Sciatic nerve (tissue), 2 donors: ENCODE measurements at regions not wholly inside any gene's neighbourhood (a gene's known extent, or its start where the extent isn't known, plus 50 kb on each side); places are given as distances from the start of the nearest gene placed in this dataset.

Source experiments
- ATAC-seq: fragments of 200-7000 bp; cut with Tn5 transposase; one replicate; pipeline ENCODE4 v1.9.1; 2020; ENCODE audit warnings: mild to moderate bottlenecking, moderate library complexity
- DNase-seq: peaks from one replicate; pipeline ENCODE4 v3.0.0-alpha.2; 2020; ENCODE audit warnings: low spot score
- intact Hi-C: fragments of 100-400 bp; cut with DNase I; formaldehyde crosslinking; loops from one replicate; pipeline ENCODE4 v1.14.2; 2022
- donor health status: DM: no; HTN: no; CAD: no.
- donor health status: DM: no; HTN: no; CAD: no.

GRCh38 chr12:105936496-105936895, 202.3 kb downstream of the NUAK1 start:
- no peak for ATAC-seq
- no peak for DNase-seq
- intact Hi-C loops: no loop called here

GRCh38 chr12:105937009-105937408, 201.7 kb downstream of the NUAK1 start:
- ATAC-seq (no peak), DNase-seq (no peak)
- intact Hi-C loops: no loop called here

GRCh38 chr12:105939181-105939721, 199.5 kb downstream of the NUAK1 start:
- DNase-seq (no peak), ATAC-seq (no peak)

GRCh38 chr12:105942281-105942680, 196.5 kb downstream of the NUAK1 start:
- ATAC-seq (no peak), DNase-seq (no peak)
- intact Hi-C loops: no loop called here

More at GRCh38 chr12:105939181-105939721, 199.5 kb downstream of the NUAK1 start:
- intact Hi-C loops: no loop called here

GRCh38 chr12:105943525-105943924, 195.2 kb downstream of the NUAK1 start:
- ATAC-seq (no peak), DNase-seq (no peak)
- intact Hi-C loops: no loop called here

- DNase-seq: no peak
- intact Hi-C loops: no loop called here
- ATAC-seq: peak; percentile 28
Observed at GRCh38 chr12:105944628-105945027, 194.1 kb downstream of the NUAK1 start.

GRCh38 chr12:105945880-105946279, 192.9 kb downstream of the NUAK1 start:
- DNase-seq (no peak), ATAC-seq (no peak)
- intact Hi-C loops: no loop called here

GRCh38 chr12:105946493-105946901, 192.3 kb downstream of the NUAK1 start:
- ATAC-seq: no peak
- intact Hi-C loops: no loop called here
- no peak for DNase-seq

GRCh38 chr12:105947906-105948305, 190.8 kb downstream of the NUAK1 start:
- ATAC-seq (no peak), DNase-seq (no peak)
- intact Hi-C loops: no loop called here

- ATAC-seq (peak; percentile 72), DNase-seq (no peak)
- intact Hi-C loops: no loop called here
Observed at GRCh38 chr12:105948331-105948730, 190.4 kb downstream of the NUAK1 start.

- ATAC-seq: no peak
- intact Hi-C loops: no loop called here
Observed at GRCh38 chr12:105949391-105949790, 189.4 kb downstream of the NUAK1 start.

GRCh38 chr12:105951732-105952131, 187.0 kb downstream of the NUAK1 start:
- DNase-seq (no peak), ATAC-seq (no peak)
- intact Hi-C loops: no loop called here

More at GRCh38 chr12:105949391-105949790, 189.4 kb downstream of the NUAK1 start:
- DNase-seq: no peak

- intact Hi-C loops: no loop called here
- no peak for ATAC-seq
- no peak for DNase-seq
Observed at GRCh38 chr12:105954951-105955931, 183.5 kb downstream of the NUAK1 start.

GRCh38 chr12:105955976-105956375, 182.8 kb downstream of the NUAK1 start:
- intact Hi-C loops: no loop called here
- no peak for ATAC-seq

GRCh38 chr12:105956662-105957457, 181.9 kb downstream of the NUAK1 start:
- no peak for ATAC-seq
- no peak for DNase-seq
- intact Hi-C loops: no loop called here

More at GRCh38 chr12:105955976-105956375, 182.8 kb downstream of the NUAK1 start:
- no peak for DNase-seq

GRCh38 chr12:105960319-105961083, 178.3 kb downstream of the NUAK1 start:
- ATAC-seq: peak; percentile 78
- no peak for DNase-seq
- intact Hi-C loops: no loop called here

GRCh38 chr12:105961821-105962671, 176.7 kb downstream of the NUAK1 start:
- intact Hi-C loops: no loop called here
- DNase-seq (no peak), ATAC-seq (no peak)
